Endothelial cell of umbilical vein (primary cell): ENCODE measurements at regions not wholly inside any gene's neighbourhood (a gene's known extent, or its start where the extent isn't known, plus 50 kb on each side); places are given as distances from the start of the nearest gene placed in this dataset.

Experiments
- EZH2 ChIP-seq: IDR thresholded peaks from 2 replicates; pipeline ENCODE4 v1.6.1; 2012; ENCODE audit warnings: borderline replicate concordance, low read depth, mild to moderate bottlenecking, moderate library complexity, low read length, inconsistent platforms; ENCODE audit not compliant: severe bottlenecking
- POLR2A ChIP-seq: IDR thresholded peaks from 2 replicates; pipeline ENCODE4 v1.6.1; 2012; ENCODE audit warnings: low read depth, mild to moderate bottlenecking, control low read depth, low read length
- TF ChIP-seq, protein P1 (sequence below), 2 donors: IDR thresholded peaks; 1 replicate in 1 of 2; 2 replicates in 1 of 2; pipeline ENCODE4 v1.5.1; 2011; ENCODE audit warnings: low read length in 2 of 2, mild to moderate bottlenecking in 2 of 2, moderate library complexity in 2 of 2, control low read depth in 1 of 2, inconsistent platforms in 1 of 2, low read depth in 1 of 2; ENCODE audit not compliant: insufficient read depth in 1 of 2; ENCODE audit errors: extremely low read depth in 1 of 2

DNA sequence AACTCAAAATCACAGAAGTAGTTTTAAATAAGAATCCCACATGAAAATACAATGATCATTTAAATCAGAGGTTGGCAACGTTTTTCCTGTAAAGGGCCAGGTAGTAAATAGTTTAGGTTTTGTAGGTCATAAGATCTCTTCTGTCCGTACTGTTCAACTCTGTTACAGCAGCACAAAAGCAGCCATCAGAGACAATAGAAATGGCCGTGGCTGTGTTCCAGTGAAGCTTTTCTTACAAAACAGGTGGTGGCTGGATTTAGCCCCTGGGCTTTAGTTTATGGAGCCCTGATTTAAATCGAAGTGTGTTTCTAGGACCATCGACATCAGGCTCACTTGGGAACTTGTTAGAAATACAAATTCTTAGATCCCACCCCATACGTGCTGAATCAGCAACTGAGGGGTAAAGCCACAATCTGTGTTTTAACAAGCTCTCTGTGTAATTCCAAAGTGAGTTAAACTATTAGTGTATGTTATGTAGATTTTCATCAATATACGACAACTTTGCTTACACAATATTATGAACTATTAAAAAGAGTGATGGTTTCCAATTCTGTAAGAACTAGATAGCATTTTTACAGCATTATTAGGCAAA is 54.8 kb upstream of the MIR17HG start:
- TF ChIP-seq EZH2, result no peak
- no peak for TF ChIP-seq POLR2A
- TF ChIP-seq, protein P1, sequence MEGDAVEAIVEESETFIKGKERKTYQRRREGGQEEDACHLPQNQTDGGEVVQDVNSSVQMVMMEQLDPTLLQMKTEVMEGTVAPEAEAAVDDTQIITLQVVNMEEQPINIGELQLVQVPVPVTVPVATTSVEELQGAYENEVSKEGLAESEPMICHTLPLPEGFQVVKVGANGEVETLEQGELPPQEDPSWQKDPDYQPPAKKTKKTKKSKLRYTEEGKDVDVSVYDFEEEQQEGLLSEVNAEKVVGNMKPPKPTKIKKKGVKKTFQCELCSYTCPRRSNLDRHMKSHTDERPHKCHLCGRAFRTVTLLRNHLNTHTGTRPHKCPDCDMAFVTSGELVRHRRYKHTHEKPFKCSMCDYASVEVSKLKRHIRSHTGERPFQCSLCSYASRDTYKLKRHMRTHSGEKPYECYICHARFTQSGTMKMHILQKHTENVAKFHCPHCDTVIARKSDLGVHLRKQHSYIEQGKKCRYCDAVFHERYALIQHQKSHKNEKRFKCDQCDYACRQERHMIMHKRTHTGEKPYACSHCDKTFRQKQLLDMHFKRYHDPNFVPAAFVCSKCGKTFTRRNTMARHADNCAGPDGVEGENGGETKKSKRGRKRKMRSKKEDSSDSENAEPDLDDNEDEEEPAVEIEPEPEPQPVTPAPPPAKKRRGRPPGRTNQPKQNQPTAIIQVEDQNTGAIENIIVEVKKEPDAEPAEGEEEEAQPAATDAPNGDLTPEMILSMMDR (IDR thresholded peaks at IDR 0.05; ENCODE audit: extremely low read depth in 1 of 2, insufficient read depth in 1 of 2, low read depth in 1 of 2, low read length in 2 of 2), result no peak
